HepG2 (cell line): ENCODE measurements at regions not wholly inside any gene's neighbourhood (a gene's known extent, or its start where the extent isn't known, plus 50 kb on each side); places are given as distances from the start of the nearest gene placed in this dataset.

Experiments
- ARHGAP35 ChIP-seq: sonication (generic); formaldehyde crosslinking; IDR thresholded peaks from 2 replicates; pipeline ENCODE4 v1.9.0; 2022; ENCODE audit warnings: mild to moderate bottlenecking, inconsistent platforms, moderate library complexity, missing genetic modification reagents, borderline replicate concordance
- POLR2AphosphoS5 ChIP-seq: IDR thresholded peaks from 2 replicates; pipeline ENCODE4 v1.6.1; 2012; ENCODE audit warnings: low read depth, low read length
- TCF7L2 ChIP-seq: IDR thresholded peaks from 2 replicates; pipeline ENCODE4 v1.6.1; 2011; ENCODE audit warnings: mild to moderate bottlenecking, low read depth, low read length, moderate library complexity
- ZC3H4 ChIP-seq: sonication (generic); formaldehyde crosslinking; IDR thresholded peaks from 2 replicates; pipeline ENCODE4 v1.4.0; 2020; ENCODE audit warnings: missing genetic modification reagents, borderline replicate concordance
- TF ChIP-seq, protein P1 (sequence below): sonication (generic); formaldehyde crosslinking; IDR thresholded peaks from 2 replicates; pipeline ENCODE4 v1.5.1; 2020; ENCODE audit warnings: missing genetic modification reagents, mild to moderate bottlenecking, borderline replicate concordance
- TF ChIP-seq, protein P2 (sequence below): sonication (generic); formaldehyde crosslinking; IDR thresholded peaks from 2 replicates; pipeline ENCODE4 v1.5.0; 2020; ENCODE audit warnings: mild to moderate bottlenecking, missing genetic modification reagents, moderate library complexity

DNA sequence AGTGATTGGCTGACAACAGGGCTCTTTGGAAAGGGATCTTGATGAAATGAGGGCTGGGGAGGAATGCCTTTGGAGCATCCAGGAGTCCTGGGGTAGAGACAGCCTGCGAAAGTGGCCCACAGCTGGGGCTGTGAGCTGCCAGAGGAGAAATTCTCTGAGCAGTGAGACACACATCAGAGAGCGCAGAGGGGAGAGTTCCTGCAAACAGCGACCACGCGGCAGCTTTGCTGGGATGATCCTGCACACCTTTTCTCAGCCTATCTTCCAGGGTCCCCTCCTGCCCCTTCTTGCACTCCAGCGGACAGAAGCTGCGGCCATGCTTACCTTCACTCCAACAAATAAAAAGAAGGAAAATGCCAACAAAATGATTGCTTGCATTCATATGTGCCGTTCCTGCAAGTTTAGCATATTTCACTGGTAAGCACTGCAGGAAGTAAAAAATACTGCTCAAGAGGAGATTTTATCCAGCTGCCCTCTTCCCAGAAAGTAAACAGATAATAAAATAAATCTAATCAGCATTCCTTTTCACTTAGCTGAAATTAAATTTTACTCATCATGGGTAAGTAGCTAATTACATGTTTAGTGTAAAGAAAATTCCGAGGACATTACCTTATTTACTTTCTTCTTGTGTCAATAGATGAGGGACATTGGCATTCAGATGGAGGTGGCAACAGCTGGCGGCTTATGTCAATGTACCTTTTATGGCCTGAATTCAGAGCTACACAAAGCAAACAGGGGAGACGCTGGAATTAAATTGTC, 339.9 kb upstream of the ARID1B start:
- TF ChIP-seq, protein P1, sequence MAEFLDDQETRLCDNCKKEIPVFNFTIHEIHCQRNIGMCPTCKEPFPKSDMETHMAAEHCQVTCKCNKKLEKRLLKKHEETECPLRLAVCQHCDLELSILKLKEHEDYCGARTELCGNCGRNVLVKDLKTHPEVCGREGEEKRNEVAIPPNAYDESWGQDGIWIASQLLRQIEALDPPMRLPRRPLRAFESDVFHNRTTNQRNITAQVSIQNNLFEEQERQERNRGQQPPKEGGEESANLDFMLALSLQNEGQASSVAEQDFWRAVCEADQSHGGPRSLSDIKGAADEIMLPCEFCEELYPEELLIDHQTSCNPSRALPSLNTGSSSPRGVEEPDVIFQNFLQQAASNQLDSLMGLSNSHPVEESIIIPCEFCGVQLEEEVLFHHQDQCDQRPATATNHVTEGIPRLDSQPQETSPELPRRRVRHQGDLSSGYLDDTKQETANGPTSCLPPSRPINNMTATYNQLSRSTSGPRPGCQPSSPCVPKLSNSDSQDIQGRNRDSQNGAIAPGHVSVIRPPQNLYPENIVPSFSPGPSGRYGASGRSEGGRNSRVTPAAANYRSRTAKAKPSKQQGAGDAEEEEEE (CRISPR knock-in tag): no peak
- TF ChIP-seq, protein P2, sequence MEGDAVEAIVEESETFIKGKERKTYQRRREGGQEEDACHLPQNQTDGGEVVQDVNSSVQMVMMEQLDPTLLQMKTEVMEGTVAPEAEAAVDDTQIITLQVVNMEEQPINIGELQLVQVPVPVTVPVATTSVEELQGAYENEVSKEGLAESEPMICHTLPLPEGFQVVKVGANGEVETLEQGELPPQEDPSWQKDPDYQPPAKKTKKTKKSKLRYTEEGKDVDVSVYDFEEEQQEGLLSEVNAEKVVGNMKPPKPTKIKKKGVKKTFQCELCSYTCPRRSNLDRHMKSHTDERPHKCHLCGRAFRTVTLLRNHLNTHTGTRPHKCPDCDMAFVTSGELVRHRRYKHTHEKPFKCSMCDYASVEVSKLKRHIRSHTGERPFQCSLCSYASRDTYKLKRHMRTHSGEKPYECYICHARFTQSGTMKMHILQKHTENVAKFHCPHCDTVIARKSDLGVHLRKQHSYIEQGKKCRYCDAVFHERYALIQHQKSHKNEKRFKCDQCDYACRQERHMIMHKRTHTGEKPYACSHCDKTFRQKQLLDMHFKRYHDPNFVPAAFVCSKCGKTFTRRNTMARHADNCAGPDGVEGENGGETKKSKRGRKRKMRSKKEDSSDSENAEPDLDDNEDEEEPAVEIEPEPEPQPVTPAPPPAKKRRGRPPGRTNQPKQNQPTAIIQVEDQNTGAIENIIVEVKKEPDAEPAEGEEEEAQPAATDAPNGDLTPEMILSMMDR: no peak
- TF ChIP-seq TCF7L2: no peak
- no peak for TF ChIP-seq ARHGAP35
- TF ChIP-seq POLR2AphosphoS5: no peak
- no peak for TF ChIP-seq ZC3H4 (CRISPR knock-in tag)
